Stomach smooth muscle (tissue), 2 donors: ENCODE measurements at regions not wholly inside any gene's neighbourhood (a gene's known extent, or its start where the extent isn't known, plus 50 kb on each side); places are given as distances from the start of the nearest gene placed in this dataset.

Source experiments
- H3K27ac ChIP-seq: one replicate; pipeline ENCODE4 v1.7.0; 2013; ENCODE audit warnings: mild to moderate bottlenecking, low read length, inconsistent platforms
- H3K27me3 ChIP-seq, 2 donors: one replicate each; pipeline ENCODE4 v1.7.0; 2013; ENCODE audit warnings: low read length in 2 of 2; ENCODE audit not compliant: insufficient read depth in 2 of 2, control insufficient read depth in 1 of 2
- H3K36me3 ChIP-seq, 2 donors: one replicate each; pipeline ENCODE4 v1.7.0; 2013; ENCODE audit warnings: low read length in 2 of 2; ENCODE audit not compliant: control insufficient read depth in 2 of 2, insufficient read depth in 2 of 2
- H3K4me1 ChIP-seq: one replicate; pipeline ENCODE4 v1.7.0; 2013; ENCODE audit warnings: low read length; ENCODE audit not compliant: control insufficient read depth, insufficient read depth
- H3K4me3 ChIP-seq, 2 donors: one replicate each; pipeline ENCODE4 v1.7.0; 2013; ENCODE audit warnings: low read length in 2 of 2
- H3K9ac ChIP-seq, 2 donors: one replicate each; pipeline ENCODE4 v1.7.0; 2013; ENCODE audit warnings: low read length in 2 of 2, mild to moderate bottlenecking in 1 of 2
- H3K9me3 ChIP-seq, 2 donors: one replicate each; pipeline ENCODE4 v1.7.0; 2013; ENCODE audit warnings: low read length in 2 of 2; ENCODE audit not compliant: control insufficient read depth in 2 of 2
- donor health status: healthy.
- donor health status: Pancreatic carcinoma.

DNA sequence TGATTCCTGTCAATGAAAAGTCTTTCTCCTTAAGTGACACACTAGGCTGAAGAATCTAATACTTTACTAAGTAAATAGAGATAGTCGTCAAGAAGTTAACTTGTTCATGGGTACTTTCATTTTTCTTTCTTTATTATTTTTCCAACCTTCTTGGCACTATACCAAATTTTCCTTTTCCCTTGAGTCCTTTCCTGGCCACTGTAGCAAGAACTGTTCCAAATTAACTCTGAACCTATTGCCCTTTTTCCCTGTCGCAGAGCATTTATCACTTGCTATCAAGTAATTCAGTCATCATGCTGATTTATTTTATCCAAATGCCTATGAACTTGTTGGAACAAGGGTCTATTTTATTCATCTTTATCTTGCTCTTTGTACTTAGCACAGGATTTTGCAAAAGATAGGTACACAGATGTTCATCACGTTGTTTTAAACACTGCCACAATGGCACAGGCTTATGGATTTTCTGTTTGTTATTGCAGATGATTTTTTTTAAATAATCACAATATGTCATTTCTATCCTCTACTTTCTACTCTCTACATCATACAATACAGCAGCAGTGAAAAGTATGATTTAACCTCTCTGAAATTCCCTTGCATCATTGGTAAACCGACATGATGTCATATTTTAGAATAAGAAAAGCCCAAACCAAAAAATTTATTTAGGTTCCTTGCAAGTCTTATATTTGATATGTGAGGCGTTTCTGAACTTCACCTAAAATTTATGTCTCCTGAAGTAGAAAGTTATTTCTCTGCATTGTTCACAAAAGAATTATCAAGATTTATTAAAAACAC lies 2352.3 kb downstream of the PCDH7 start:
- no peaks in the 10 kb centered on the region for H3K27me3 ChIP-seq
- H3K4me3 ChIP-seq = no peak overlapping the region
- H3K9ac ChIP-seq = no peak overlapping the region
- H3K4me1 ChIP-seq = no peaks in the 10 kb centered on the region
- H3K36me3 ChIP-seq = no peaks in the 10 kb centered on the region
- no peaks in the 10 kb centered on the region for H3K9me3 ChIP-seq
- H3K27ac ChIP-seq = no peak overlapping the region

DNA sequence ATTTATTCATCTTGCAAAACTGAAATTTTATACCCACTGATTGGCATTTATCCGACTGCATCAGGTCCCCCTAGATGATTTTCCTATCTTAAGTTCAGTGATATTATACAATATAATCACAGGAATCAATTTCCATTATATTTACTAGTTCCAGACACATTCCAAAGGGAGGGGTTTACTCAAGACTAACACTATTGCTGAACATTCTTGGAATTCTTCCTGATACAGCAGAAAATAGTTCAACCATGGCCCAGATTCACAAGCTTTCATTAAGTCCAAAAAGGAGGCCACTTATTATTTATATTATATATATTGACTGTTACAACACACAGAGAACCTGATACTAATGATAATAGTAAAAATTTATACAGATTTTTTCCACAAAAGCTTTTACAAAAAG lies 2353.6 kb downstream of the PCDH7 start:
- H3K27me3 ChIP-seq = no peaks in the 10 kb centered on the region

DNA sequence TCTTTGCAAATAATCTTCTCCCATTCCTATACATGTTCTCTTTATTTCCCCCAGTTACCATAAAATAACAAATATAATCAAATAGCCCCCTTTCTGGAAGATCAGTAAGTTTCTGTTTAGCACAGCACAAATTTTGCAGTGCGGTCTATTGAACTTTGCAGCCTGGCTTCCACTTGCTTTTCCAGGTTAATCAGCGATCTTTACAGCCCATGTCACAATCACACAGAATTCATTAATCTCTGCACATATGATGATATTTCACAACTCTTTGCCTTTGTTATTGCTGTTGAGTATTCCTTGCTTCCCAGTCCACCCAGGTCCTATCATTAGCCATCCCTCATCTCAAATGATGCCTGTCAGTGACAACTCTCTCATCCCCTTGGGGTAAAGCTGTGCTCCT lies 2358.0 kb downstream of the PCDH7 start:
- H3K9me3 ChIP-seq = no peaks in the 10 kb centered on the region
- no peaks in the 10 kb centered on the region for H3K4me1 ChIP-seq
- H3K27me3 ChIP-seq = no peaks in the 10 kb centered on the region
- no peak overlapping the region for H3K4me3 ChIP-seq
- H3K27ac ChIP-seq = no peak overlapping the region
- no peak overlapping the region for H3K9ac ChIP-seq
- no peaks in the 10 kb centered on the region for H3K36me3 ChIP-seq

More for the DNA sequence above, 2353.6 kb downstream of the PCDH7 start:
- Histone ChIP-seq H3K36me3 (no peaks in the 10 kb centered on the region), H3K9me3 (no peaks in the 10 kb centered on the region), H3K4me3 (no peak overlapping the region), H3K27ac (no peak overlapping the region), H3K9ac (no peak overlapping the region), H3K4me1 (no peaks in the 10 kb centered on the region)

DNA sequence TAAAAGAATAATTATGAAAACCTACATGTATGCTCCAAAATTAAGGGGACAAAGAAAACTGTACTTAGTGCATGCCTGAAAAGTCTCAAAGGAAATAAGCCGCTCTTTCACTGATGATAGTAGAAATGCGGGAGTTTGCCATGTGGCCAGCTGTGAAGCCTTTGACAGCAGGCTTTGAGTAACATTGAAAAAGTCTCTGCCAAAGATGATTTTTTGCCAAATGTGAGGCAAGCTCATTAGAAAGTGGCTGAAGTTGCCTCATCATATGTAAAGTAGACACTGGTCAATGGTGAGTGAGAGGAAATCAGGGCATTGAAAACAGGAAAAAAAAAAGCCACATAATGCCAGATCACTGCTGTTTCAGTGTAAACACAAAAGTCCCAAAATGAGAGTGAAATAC lies 2360.1 kb downstream of the PCDH7 start:
- no peak overlapping the region for H3K4me3 ChIP-seq
- H3K9me3 ChIP-seq = no peaks in the 10 kb centered on the region
- H3K27me3 ChIP-seq = no peaks in the 10 kb centered on the region
- H3K9ac ChIP-seq = no peak overlapping the region
- H3K4me1 ChIP-seq = no peaks in the 10 kb centered on the region
- H3K27ac ChIP-seq = no peak overlapping the region
- no peaks in the 10 kb centered on the region for H3K36me3 ChIP-seq

DNA sequence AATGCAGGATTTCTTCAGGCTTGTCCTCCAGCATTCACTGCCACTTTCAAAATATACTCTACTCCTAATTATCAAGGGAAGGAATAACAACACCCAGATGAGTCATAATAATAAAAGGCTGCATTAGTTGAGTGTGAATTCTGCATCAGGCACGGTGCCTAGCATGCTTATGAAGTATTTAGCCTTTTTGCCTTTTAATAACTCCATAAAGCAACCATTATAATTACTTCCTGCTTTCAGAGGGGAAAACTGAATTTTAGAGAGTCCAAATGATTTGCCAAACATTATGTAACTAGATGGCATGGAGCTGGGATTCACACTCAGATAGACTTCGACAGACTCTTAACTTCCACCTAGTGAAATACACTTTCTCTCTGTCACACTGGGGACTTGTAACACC lies 2365.5 kb downstream of the PCDH7 start:
- Histone ChIP-seq H3K27me3 (no peaks in the 10 kb centered on the region), H3K9ac (no peak overlapping the region), H3K27ac (no peak overlapping the region), H3K36me3 (no peaks in the 10 kb centered on the region), H3K9me3 (no peaks in the 10 kb centered on the region), H3K4me1 (no peaks in the 10 kb centered on the region), H3K4me3 (no peak overlapping the region)

DNA sequence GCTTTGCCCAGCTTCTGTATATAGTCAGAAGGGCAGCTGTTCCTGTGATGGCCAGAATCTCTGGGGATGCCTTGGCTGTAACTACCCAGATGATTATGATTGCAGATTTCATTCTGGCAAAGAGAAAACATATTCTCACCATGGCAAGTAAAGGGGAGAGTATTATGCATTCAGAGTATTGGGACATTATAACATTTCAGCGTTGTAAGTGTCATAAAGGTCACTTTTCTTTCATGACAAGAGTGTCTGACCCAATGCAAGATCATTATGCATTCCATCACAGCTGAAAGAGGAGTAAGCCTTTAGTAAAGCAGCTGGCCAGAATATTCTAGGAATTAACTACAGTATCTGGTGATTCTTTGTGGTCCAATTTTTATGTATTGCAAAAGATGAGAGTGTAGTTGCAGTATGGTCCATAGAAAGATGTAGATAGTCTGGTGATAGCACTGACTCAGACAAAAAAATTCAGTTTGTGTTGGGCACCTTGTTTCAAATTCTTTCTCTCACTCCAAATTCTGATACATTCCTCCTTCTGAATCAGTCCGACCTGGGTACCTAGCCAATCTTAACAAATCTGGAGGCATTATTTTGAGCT lies 2366.3 kb downstream of the PCDH7 start:
- Histone ChIP-seq H3K36me3 (no peaks in the 10 kb centered on the region), H3K4me1 (no peaks in the 10 kb centered on the region), H3K4me3 (no peak overlapping the region), H3K9me3 (no peaks in the 10 kb centered on the region), H3K9ac (no peak overlapping the region), H3K27ac (no peak overlapping the region), H3K27me3 (no peaks in the 10 kb centered on the region)

DNA sequence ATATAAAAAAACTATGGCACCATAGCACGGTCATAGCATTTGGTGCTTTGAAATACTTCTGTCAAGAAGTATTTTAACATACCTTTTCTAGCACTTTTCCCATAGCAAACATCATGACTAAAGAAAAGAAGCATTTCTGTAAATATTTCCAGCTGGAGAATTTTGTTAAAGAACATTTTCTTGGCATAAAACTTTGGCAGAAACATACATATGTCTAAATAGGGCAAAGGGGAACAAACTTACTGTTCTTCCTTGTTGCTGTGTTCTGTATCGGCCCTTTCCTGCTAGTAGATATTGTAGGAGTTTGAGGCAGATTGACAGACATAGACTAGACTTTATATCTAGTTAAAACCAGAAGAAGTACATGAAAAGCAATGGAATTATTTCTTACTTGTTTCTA lies 2368.5 kb downstream of the PCDH7 start:
- H3K27ac ChIP-seq = no peak overlapping the region
- no peak overlapping the region for H3K4me3 ChIP-seq
- no peaks in the 10 kb centered on the region for H3K36me3 ChIP-seq
- H3K4me1 ChIP-seq = no peaks in the 10 kb centered on the region
- H3K9me3 ChIP-seq = no peaks in the 10 kb centered on the region
- no peak overlapping the region for H3K9ac ChIP-seq
- no peaks in the 10 kb centered on the region for H3K27me3 ChIP-seq

DNA sequence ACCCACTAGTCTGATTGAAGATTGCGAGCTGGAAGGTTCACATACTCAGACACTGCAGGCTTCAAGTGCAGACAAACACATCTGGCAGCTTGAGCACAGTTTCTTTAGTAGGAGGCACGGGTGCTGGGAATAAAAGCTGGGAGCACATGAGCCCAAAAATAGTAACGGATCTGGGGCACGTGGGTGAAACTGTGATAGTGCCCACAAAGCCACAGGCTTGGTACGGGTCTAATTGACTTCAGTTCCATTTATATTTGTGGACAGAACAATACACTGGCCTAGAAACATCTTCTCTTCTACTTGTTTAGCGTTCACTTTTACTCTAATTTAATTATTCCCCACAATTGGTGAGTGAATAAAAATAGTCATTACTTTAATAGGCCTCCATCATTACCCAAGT lies 2370.7 kb downstream of the PCDH7 start:
- Histone ChIP-seq H3K9me3 (no peaks in the 10 kb centered on the region), H3K27me3 (no peaks in the 10 kb centered on the region), H3K4me3 (no peak overlapping the region), H3K36me3 (no peaks in the 10 kb centered on the region), H3K4me1 (no peaks in the 10 kb centered on the region), H3K27ac (no peak overlapping the region), H3K9ac (no peak overlapping the region)

DNA sequence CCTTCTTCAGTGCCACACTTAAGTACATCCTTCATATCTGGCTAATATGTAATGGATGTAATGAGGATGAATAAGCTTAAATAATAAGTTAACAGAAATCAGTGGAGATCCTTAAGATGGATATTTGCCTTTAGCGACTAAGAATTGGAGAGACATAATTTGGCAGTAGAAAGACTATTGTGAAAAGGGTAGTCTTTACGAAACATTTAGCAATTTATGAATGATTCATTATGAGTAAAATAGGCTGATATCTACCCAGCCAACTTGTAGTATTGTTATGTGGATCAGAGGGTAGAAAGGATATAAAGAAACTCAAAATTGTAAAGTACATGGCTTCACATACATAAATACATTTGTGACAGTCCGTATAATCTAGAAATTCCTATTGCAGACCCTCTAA lies 2371.8 kb downstream of the PCDH7 start:
- Histone ChIP-seq H3K36me3 (no peaks in the 10 kb centered on the region), H3K4me1 (no peaks in the 10 kb centered on the region), H3K4me3 (no peak overlapping the region), H3K27ac (no peak overlapping the region), H3K9me3 (no peaks in the 10 kb centered on the region), H3K9ac (no peak overlapping the region), H3K27me3 (no peaks in the 10 kb centered on the region)

DNA sequence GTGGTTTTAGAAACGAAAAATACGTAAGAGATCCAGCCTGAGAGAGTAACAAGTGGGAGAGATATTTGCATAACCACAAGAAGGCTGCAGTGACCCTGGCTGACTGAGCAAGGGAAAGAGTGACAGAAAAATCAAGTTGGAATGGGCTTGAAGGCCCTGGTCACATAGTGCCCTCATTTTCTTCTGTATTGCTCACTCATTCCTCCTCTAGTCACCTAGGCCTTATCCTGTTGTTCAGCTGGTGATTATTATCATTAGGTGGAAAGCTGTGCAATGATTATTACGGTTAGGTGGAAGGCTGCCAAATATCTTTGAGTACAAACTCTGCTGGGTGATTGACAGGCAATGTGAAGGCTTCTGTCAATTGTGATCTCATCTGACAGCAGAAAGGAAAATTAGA lies 2384.1 kb downstream of the PCDH7 start:
- Histone ChIP-seq H3K9ac (no peak overlapping the region), H3K4me1 (no peaks in the 10 kb centered on the region), H3K9me3 (no peaks in the 10 kb centered on the region), H3K27ac (no peak overlapping the region), H3K4me3 (no peak overlapping the region), H3K36me3 (no peaks in the 10 kb centered on the region), H3K27me3 (no peaks in the 10 kb centered on the region)

DNA sequence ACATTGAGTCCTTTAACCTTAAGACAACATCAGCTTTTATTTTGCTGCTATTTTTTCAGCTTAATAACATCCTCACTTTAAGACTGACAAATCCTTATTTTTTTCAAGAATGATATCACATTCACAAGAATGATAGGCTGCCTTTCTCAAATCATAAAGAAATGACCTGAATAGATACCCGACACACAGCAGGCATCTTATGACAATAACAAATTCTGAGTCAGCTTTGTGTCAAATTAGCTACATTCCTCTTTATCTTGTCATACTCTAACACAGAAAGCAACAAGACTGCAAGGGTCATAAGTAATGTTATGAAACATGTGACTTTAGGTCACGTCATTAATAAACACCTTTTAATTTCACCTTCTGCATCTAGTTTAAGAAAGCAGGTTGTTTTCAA lies 2387.6 kb downstream of the PCDH7 start:
- H3K4me3 ChIP-seq = no peak overlapping the region
- no peaks in the 10 kb centered on the region for H3K36me3 ChIP-seq
- no peaks in the 10 kb centered on the region for H3K27me3 ChIP-seq
- H3K27ac ChIP-seq = no peak overlapping the region
- H3K4me1 ChIP-seq = no peaks in the 10 kb centered on the region
- H3K9ac ChIP-seq = no peak overlapping the region
- H3K9me3 ChIP-seq = no peaks in the 10 kb centered on the region
